GM12878 (cell line): ENCODE measurements at regions not wholly inside any gene's neighbourhood (a gene's known extent, or its start where the extent isn't known, plus 50 kb on each side); places are given as distances from the start of the nearest gene placed in this dataset.

Source experiments
- ATAC-seq: fragments of 200-7000 bp; cut with Tn5 transposase; 3 replicates; pipeline ENCODE4 v1.9.1; 2020; ENCODE audit warnings: mild to moderate bottlenecking, moderate library complexity
- BruUV-seq: library from RNA; stranded (reverse); fragments of 400-500 nt; replicated peaks from 2 replicates; lab custom pipeline; 2021; lab: Mats Ljungman, UMichigan
- CTCF ChIA-PET: fragments of 300-600 bp; sonication (Branson Sonifier 250); formaldehyde crosslinking; extraction: SDS; loops from one replicate; lab custom pipeline; 2021; ENCODE audit warnings: inconsistent platforms; lab: Yijun Ruan, JAX
- POLR2A ChIA-PET: fragments of 350-600 bp; formaldehyde crosslinking; extraction: SDS; loops from one replicate; lab custom pipeline; 2021; ENCODE audit warnings: inconsistent platforms; lab: Charles Lee
- RAD21 ChIA-PET: fragments of 300-600 bp; sonication (Branson Sonifier 250); formaldehyde crosslinking; loops from one replicate; lab custom pipeline; 2023; ENCODE audit warnings: antibody characterized with exemption; ENCODE audit not compliant: unreplicated experiment; lab: Charles Lee
- SMC1A ChIA-PET: fragments of 300-600 bp; sonication (Branson Sonifier 250); formaldehyde crosslinking; loops from one replicate; lab custom pipeline; 2023; ENCODE audit not compliant: unreplicated experiment, uncharacterized antibody; lab: Charles Lee
- DNase-seq: peaks from one replicate; pipeline ENCODE4 v3.0.0-alpha.2; 2011; ENCODE audit warnings: low read depth, low spot score
- FAIRE-seq: peaks from 3 replicates; lab custom pipeline; 2011; peaks lifted over from hg19 to GRCh38; lab: Jason Lieb, UNC
- H2AFZ ChIP-seq: 2 replicates; pipeline ENCODE4 v1.6.0; 2011; ENCODE audit warnings: low read depth, low read length, control low read depth; ENCODE audit not compliant: control insufficient read depth
- H3K27ac ChIP-seq: 2 replicates; pipeline ENCODE4 v1.5.1; 2011; ENCODE audit warnings: control low read depth; ENCODE audit not compliant: control insufficient read depth, insufficient read depth
- H3K27me3 ChIP-seq, 2 experiments: replicated peaks in 1 of 2; 2 replicates each; pipeline versions ENCODE4 v1.6.0 to v1.6.1; 2011; ENCODE audit warnings: low read length in 1 of 2; ENCODE audit not compliant: control insufficient read depth in 2 of 2, insufficient read depth in 2 of 2
- H3K36me3 ChIP-seq, 2 experiments: 2 replicates each; pipeline ENCODE4 v1.5.1; 2011; ENCODE audit warnings: low read length in 1 of 2; ENCODE audit not compliant: control insufficient read depth in 2 of 2, insufficient read depth in 2 of 2
- H3K4me1 ChIP-seq: 2 replicates; pipeline ENCODE4 v1.6.1; 2011; ENCODE audit warnings: mild to moderate bottlenecking, low read length, moderate library complexity, mixed read lengths; ENCODE audit not compliant: control insufficient read depth, insufficient read depth
- H3K4me2 ChIP-seq: 2 replicates; pipeline ENCODE4 v1.6.0; 2011; ENCODE audit warnings: control low read depth; ENCODE audit not compliant: control insufficient read depth, insufficient read depth
- H3K4me3 ChIP-seq: fragments of 200-600 bp; sonication (generic); 2 replicates; pipeline ENCODE4 v1.5.1; 2016
- H3K79me2 ChIP-seq: 2 replicates; pipeline ENCODE4 v1.6.0; 2011; ENCODE audit warnings: low read length; ENCODE audit not compliant: control insufficient read depth, insufficient read depth
- H3K9ac ChIP-seq: 2 replicates; pipeline ENCODE4 v1.8.0; 2011; ENCODE audit warnings: low read length, control low read depth, mixed read lengths; ENCODE audit not compliant: control insufficient read depth, insufficient read depth
- H3K9me3 ChIP-seq: replicated peaks from 3 replicates; pipeline ENCODE4 v1.5.1; 2011; ENCODE audit warnings: mild to moderate bottlenecking, low read length; ENCODE audit not compliant: control insufficient read depth, insufficient read depth
- H4K20me1 ChIP-seq: 2 replicates; pipeline ENCODE4 v1.6.0; 2011; ENCODE audit not compliant: control insufficient read depth, insufficient read depth
- ATF3 ChIP-seq: IDR thresholded peaks from 2 replicates; pipeline ENCODE4 v1.6.1; 2011; ENCODE audit warnings: low read depth, mild to moderate bottlenecking, low read length, moderate library complexity, borderline replicate concordance; ENCODE audit errors: extremely low read depth
- BACH1 ChIP-seq: fragments of 450-650 bp; IDR thresholded peaks from 2 replicates; pipeline ENCODE4 v1.6.1; 2017; ENCODE audit warnings: mild to moderate bottlenecking, borderline replicate concordance
- BRCA1 ChIP-seq: IDR thresholded peaks from 2 replicates; pipeline ENCODE4 v1.6.1; 2011; ENCODE audit warnings: low read depth, low read length, improper control_type of control experiment
- CHD2 ChIP-seq: IDR thresholded peaks from 2 replicates; pipeline ENCODE4 v1.6.1; 2011; ENCODE audit warnings: low read depth, low read length, improper control_type of control experiment, borderline replicate concordance
- CTCF ChIP-seq, 3 experiments: IDR thresholded peaks in 2 of 3; conservative IDR thresholded peaks in 1 of 3; 2 replicates each; pipeline ENCODE4 v1.5.1; 2011; ENCODE audit warnings: low read depth in 3 of 3, low read length in 3 of 3, mild to moderate bottlenecking in 3 of 3, control low read depth in 2 of 3, moderate library complexity in 2 of 3, inconsistent platforms in 1 of 3, mixed read lengths in 1 of 3; ENCODE audit not compliant: control insufficient read depth in 2 of 3, insufficient read depth in 1 of 3; ENCODE audit errors: extremely low read depth in 1 of 3
- E2F8 ChIP-seq: fragments of 450-650 bp; IDR thresholded peaks from 2 replicates; pipeline ENCODE4 v1.6.1; 2018; ENCODE audit warnings: mild to moderate bottlenecking, low read depth, moderate library complexity; ENCODE audit not compliant: partially characterized antibody
- EGR1 ChIP-seq, 2 experiments: IDR thresholded peaks; 1 replicate in 1 of 2; 2 replicates in 1 of 2; pipeline ENCODE4 v1.6.1; 2011 to 2012; ENCODE audit warnings: low read depth in 2 of 2, low read length in 2 of 2, borderline replicate concordance in 1 of 2, mild to moderate bottlenecking in 1 of 2, moderate library complexity in 1 of 2
- KLF5 ChIP-seq: fragments of 450-650 bp; IDR thresholded peaks from 2 replicates; pipeline ENCODE4 v1.6.1; 2014; ENCODE audit warnings: mild to moderate bottlenecking; ENCODE audit not compliant: partially characterized antibody
- NFYA ChIP-seq: IDR thresholded peaks from 2 replicates; pipeline ENCODE4 v1.6.1; 2011; ENCODE audit warnings: low read depth, mild to moderate bottlenecking, low read length, improper control_type of control experiment, borderline replicate concordance
- NR2C1 ChIP-seq: fragments of 450-650 bp; IDR thresholded peaks from 2 replicates; pipeline ENCODE4 v1.6.1; 2017; ENCODE audit warnings: antibody characterized with exemption, mild to moderate bottlenecking, moderate library complexity
- PRDM15 ChIP-seq: fragments of 450-650 bp; formaldehyde crosslinking; IDR thresholded peaks from 2 replicates; pipeline ENCODE4 v1.4.0; 2020; ENCODE audit warnings: mild to moderate bottlenecking, moderate library complexity
- SMAD5 ChIP-seq: IDR thresholded peaks from 2 replicates; pipeline ENCODE4 v1.6.1; 2016; ENCODE audit warnings: antibody characterized with exemption, low read depth
- TBL1XR1 ChIP-seq: IDR thresholded peaks from 2 replicates; pipeline ENCODE4 v1.6.1; 2012; ENCODE audit warnings: low read depth, low read length, improper control_type of control experiment
- YBX1 ChIP-seq: fragments of 450-650 bp; IDR thresholded peaks from 2 replicates; pipeline ENCODE4 v1.6.1; 2016; ENCODE audit warnings: antibody characterized with exemption
- ZNF207 ChIP-seq: fragments of 450-650 bp; IDR thresholded peaks from 2 replicates; pipeline ENCODE4 v1.6.1; 2014; ENCODE audit warnings: antibody characterized with exemption, mild to moderate bottlenecking, borderline replicate concordance
- WGBS: methylation state at CpG from one replicate; pipeline ENCODE4 v1.1.6; 2016; ENCODE audit warnings: low lambda C conversion rate; ENCODE audit not compliant: insufficient replicate concordance, insufficient coverage; ENCODE audit errors: missing lambda C conversion rate; 5-methylcytosine and 5-hydroxymethylcytosine counted together
- in situ Hi-C: fragments of 300-500 bp; cut with MboI; formaldehyde crosslinking; loops from 9 replicates; pipeline ENCODE4 v1.14.3; 2018; ENCODE audit warnings: mixed read lengths
- intact Hi-C: fragments of 100-400 bp; cut with micrococcal nuclease; formaldehyde crosslinking; loops from one replicate; pipeline ENCODE4 v1.14.2; 2022; ENCODE audit not compliant: unreplicated experiment

GRCh38 chr11:70863186-70863585, 389.2 kb downstream of the SHANK2 start:
- Histone ChIP-seq H2AFZ (no peak overlapping the region), H3K36me3 (no peaks in the 10 kb centered on the region), H3K79me2 (no peaks in the 10 kb centered on the region), H3K4me3 (no peak overlapping the region)
- RAD21 ChIA-PET: no interaction called here
- DNase-seq: no peak
- POLR2A ChIA-PET: no interaction called here
- no TSS peak for BruUV-seq
- TF ChIP-seq PRDM15 (CRISPR knock-in tag) (no peak), YBX1 (no peak), CTCF (IDR thresholded peaks at IDR 0.05 in 2 of 3, conservative IDR thresholded peaks at IDR 0.05 in 1 of 3; ENCODE audit: control insufficient read depth in 2 of 3, extremely low read depth in 1 of 3, insufficient read depth in 1 of 3, low read depth in 3 of 3, low read length in 3 of 3) (no peak), CHD2 (no peak), E2F8 (no peak), ZNF207 (no peak), TBL1XR1 (no peak), NFYA (no peak), SMAD5 (no peak), BRCA1 (no peak), BACH1 (no peak), ATF3 (no peak), KLF5 (no peak), EGR1 (IDR thresholded peaks at IDR 0.05; ENCODE audit: borderline replicate concordance in 1 of 2, low read depth in 2 of 2, low read length in 2 of 2) (no peak), NR2C1 (no peak)
- TF ChIP-seq, all 136 proteins: peak for 0
- Histone ChIP-seq H4K20me1 (no peaks in the 10 kb centered on the region), H3K27me3 (no peaks in the 10 kb centered on the region), H3K9ac (no peak overlapping the region), H3K4me2 (no peak overlapping the region), H3K4me1 (no peaks in the 10 kb centered on the region), H3K27ac (no peak overlapping the region), H3K9me3 (no peaks in the 10 kb centered on the region)
- 23% methylated on average over 9 of the region's 9 CpGs for WGBS
- intact Hi-C loops (no loop called here), in situ Hi-C loops (no loop called here)
- ChIA-PET CTCF (no interaction called here), SMC1A (no interaction called here)
- FAIRE-seq (no peak), ATAC-seq (no peak)
